CD4-positive, alpha-beta T cell (primary cell): ENCODE measurements at regions not wholly inside any gene's neighbourhood (a gene's known extent, or its start where the extent isn't known, plus 50 kb on each side); places are given as distances from the start of the nearest gene placed in this dataset.

Source experiments
- ATAC-seq: fragments of 200-7000 bp; cut with Tn5 transposase; one replicate; pipeline ENCODE4 v1.10.0; 2022; ENCODE audit warnings: mild to moderate bottlenecking; ENCODE audit not compliant: poor library complexity
- CTCF ChIA-PET: fragments of 350-600 bp; sonication (Branson Sonifier 250); formaldehyde crosslinking; loops from one replicate; lab custom pipeline; 2021; ENCODE audit warnings: antibody characterized with exemption, inconsistent platforms; lab: Charles Lee
- POLR2A ChIA-PET: fragments of 350-600 bp; sonication (Branson Sonifier 250); formaldehyde crosslinking; loops from one replicate; lab custom pipeline; 2021; ENCODE audit warnings: antibody characterized with exemption, inconsistent platforms; lab: Charles Lee
- DNase-seq, 14 experiments: peaks; one replicate each; pipeline ENCODE4 v3.0.0-alpha.2; 2013 to 2020; ENCODE audit warnings: mixed read lengths in 2 of 14
- H3K27ac ChIP-seq, 2 donors: one replicate each; pipeline versions ENCODE4 v1.5.1 to v1.7.0; 2013; ENCODE audit warnings: low read length in 2 of 2, low read depth in 1 of 2, mild to moderate bottlenecking in 1 of 2
- H3K27me3 ChIP-seq, 2 experiments: 1 replicate in 1 of 2; 2 replicates in 1 of 2; pipeline versions ENCODE4 v1.6.1 to v1.7.0; 2013; ENCODE audit warnings: low read length in 2 of 2, control low read depth in 1 of 2, mild to moderate bottlenecking in 1 of 2, moderate library complexity in 1 of 2; ENCODE audit not compliant: insufficient read depth in 2 of 2, control insufficient read depth in 1 of 2
- H3K36me3 ChIP-seq: one replicate; pipeline ENCODE4 v1.6.1; 2013; ENCODE audit warnings: low read length, control low read depth; ENCODE audit not compliant: insufficient read depth
- H3K4me1 ChIP-seq: one replicate; pipeline ENCODE4 v1.6.1; 2013; ENCODE audit warnings: low read length, control low read depth; ENCODE audit not compliant: insufficient read depth
- H3K4me3 ChIP-seq: one replicate; pipeline ENCODE4 v1.5.1; 2013; ENCODE audit warnings: mild to moderate bottlenecking, low read length, moderate library complexity
- H3K9me3 ChIP-seq, 2 experiments: 1 replicate in 1 of 2; 2 replicates in 1 of 2; pipeline versions ENCODE4 v1.6.1 to v1.7.0; 2013; ENCODE audit warnings: low read length in 2 of 2, mild to moderate bottlenecking in 2 of 2, control low read depth in 1 of 2, moderate library complexity in 1 of 2; ENCODE audit not compliant: control insufficient read depth in 1 of 2, insufficient read depth in 1 of 2
- H3K27ac Mint-ChIP-seq: one replicate; pipeline ENCODE4 v1.8.0; 2020; ENCODE audit warnings: mixed read lengths
- H3K27me3 Mint-ChIP-seq: one replicate; pipeline ENCODE4 v1.8.0; 2021; ENCODE audit warnings: mixed read lengths
- H3K36me3 Mint-ChIP-seq: one replicate; pipeline ENCODE4 v1.8.0; 2021; ENCODE audit warnings: low read depth, mixed read lengths
- H3K4me1 Mint-ChIP-seq: one replicate; pipeline ENCODE4 v1.8.0; 2021; ENCODE audit warnings: low read depth, mixed read lengths
- H3K4me3 Mint-ChIP-seq: one replicate; pipeline ENCODE4 v1.8.0; 2020; ENCODE audit warnings: mild to moderate bottlenecking, mixed read lengths
- H3K9me3 Mint-ChIP-seq: one replicate; pipeline ENCODE4 v1.8.0; 2020; ENCODE audit warnings: mixed read lengths
- CTCF ChIP-seq: fragments of 200-600 bp; IDR thresholded peaks from one replicate; pipeline ENCODE4 v1.8.0; 2022; ENCODE audit warnings: antibody characterized with exemption, mild to moderate bottlenecking
- intact Hi-C, 2 experiments: fragments of 100-400 bp; cut with DNase I in 1 of 2; cut with micrococcal nuclease in 1 of 2; formaldehyde crosslinking; loops; one replicate each; pipeline versions ENCODE4 v1.15.1 to v1.9.0; 2023 to 2025; cut with DNase I, micrococcal nuclease

GRCh38 chr16:5336941-5337340 lies 239.3 kb upstream of the EEF2KMT start:
- H3K4me1 ChIP-seq = no peaks in the 10 kb centered on the region
- H3K27ac Mint-ChIP-seq = no peak overlapping the region
- intact Hi-C loops = no loop called here
- ChIA-PET CTCF (no interaction called here), POLR2A (no interaction called here)
- no peaks in the 10 kb centered on the region for H3K36me3 ChIP-seq
- H3K36me3 Mint-ChIP-seq = no peaks in the 10 kb centered on the region
- no peak for ATAC-seq
- no peaks in the 10 kb centered on the region for H3K27me3 ChIP-seq
- no peak for DNase-seq
- no peak overlapping the region for H3K27ac ChIP-seq
- H3K4me1 Mint-ChIP-seq = no peaks in the 10 kb centered on the region
- H3K4me3 Mint-ChIP-seq = no peak overlapping the region
- TF ChIP-seq CTCF = no peak
- H3K4me3 ChIP-seq = no peak overlapping the region
- peaks cover 0 to 7% of the 10 kb centered on the region in 2 experiments for H3K9me3 ChIP-seq
- peaks cover 13% of the 10 kb centered on the region for H3K27me3 Mint-ChIP-seq
- H3K9me3 Mint-ChIP-seq = no peaks in the 10 kb centered on the region

- Mint-ChIP-seq H3K27me3 (peaks cover 4% of the 10 kb centered on the region), H3K36me3 (no peaks in the 10 kb centered on the region), H3K4me1 (no peaks in the 10 kb centered on the region), H3K9me3 (peaks cover 6% of the 10 kb centered on the region), H3K27ac (no peak overlapping the region), H3K4me3 (no peak overlapping the region)
- POLR2A ChIA-PET = no interaction called here
- no peak for TF ChIP-seq CTCF
- Histone ChIP-seq H3K4me3 (no peak overlapping the region), H3K9me3 (peaks cover 0 to 7% of the 10 kb centered on the region in 2 experiments), H3K36me3 (no peaks in the 10 kb centered on the region), H3K4me1 (no peaks in the 10 kb centered on the region), H3K27me3 (no peaks in the 10 kb centered on the region), H3K27ac (no peak overlapping the region)
- ATAC-seq (no peak), DNase-seq (no peak)
- intact Hi-C loops = no loop called here
- CTCF ChIA-PET = no interaction called here
Observed at GRCh38 chr16:5333991-5334390, 236.4 kb upstream of the EEF2KMT start.

GRCh38 chr16:5333126-5333525 lies 235.5 kb upstream of the EEF2KMT start:
- H3K4me3 Mint-ChIP-seq = no peak overlapping the region
- H3K4me1 Mint-ChIP-seq = no peaks in the 10 kb centered on the region
- peaks cover 6% of the 10 kb centered on the region for H3K9me3 Mint-ChIP-seq
- H3K36me3 Mint-ChIP-seq = no peaks in the 10 kb centered on the region
- ATAC-seq = no peak
- ChIA-PET CTCF (no interaction called here), POLR2A (no interaction called here)
- no peak overlapping the region for H3K4me3 ChIP-seq
- TF ChIP-seq CTCF = no peak
- H3K27ac Mint-ChIP-seq = no peak overlapping the region
- H3K27me3 ChIP-seq = no peaks in the 10 kb centered on the region
- DNase-seq = no peak
- peaks cover 10% of the 10 kb centered on the region for H3K27me3 Mint-ChIP-seq
- H3K9me3 ChIP-seq = peaks cover 0 to 11% of the 10 kb centered on the region in 2 experiments
- H3K36me3 ChIP-seq = no peaks in the 10 kb centered on the region
- H3K27ac ChIP-seq = no peak overlapping the region
- no peaks in the 10 kb centered on the region for H3K4me1 ChIP-seq
- intact Hi-C loops = no loop called here
